ENCODE measurements at regions not wholly inside any gene's neighbourhood (a gene's known extent, or its start where the extent isn't known, plus 50 kb on each side); places are given as distances from the start of the nearest gene placed in this dataset.

- 95 to 96% methylated on average over 7 of the region's 7 CpGs for WGBS, 2 donors
- H3K27me3 ChIP-seq (ENCODE audit: control insufficient read depth in 1 of 2, insufficient read depth in 2 of 2, low read length in 1 of 2), result no peaks in the 10 kb centered on the region
- intact Hi-C loops (cut with DNase I), result no loop called here
- no peak overlapping the region for H3K27ac ChIP-seq (ENCODE audit: low read depth in 1 of 2, low read length in 2 of 2)
- no peaks in the 10 kb centered on the region for H3K4me1 ChIP-seq (ENCODE audit: control insufficient read depth in 1 of 2, insufficient read depth in 2 of 2, low read length in 2 of 2)
- DNase-seq, result no peak
- no peak for ATAC-seq (ENCODE audit: low FRiP score)
- no peaks in the 10 kb centered on the region for H3K9me3 ChIP-seq (ENCODE audit: control insufficient read depth, low read length)
- H3K36me3 ChIP-seq (ENCODE audit: control insufficient read depth in 1 of 2, insufficient read depth in 2 of 2, low read length in 1 of 2), result no peaks in the 10 kb centered on the region
- H3K4me3 ChIP-seq (ENCODE audit: low read length in 2 of 2), result no peak overlapping the region
Observed at GRCh38 chr12:115618105-115618504, 659.4 kb downstream of the MED13L start.

DNA sequence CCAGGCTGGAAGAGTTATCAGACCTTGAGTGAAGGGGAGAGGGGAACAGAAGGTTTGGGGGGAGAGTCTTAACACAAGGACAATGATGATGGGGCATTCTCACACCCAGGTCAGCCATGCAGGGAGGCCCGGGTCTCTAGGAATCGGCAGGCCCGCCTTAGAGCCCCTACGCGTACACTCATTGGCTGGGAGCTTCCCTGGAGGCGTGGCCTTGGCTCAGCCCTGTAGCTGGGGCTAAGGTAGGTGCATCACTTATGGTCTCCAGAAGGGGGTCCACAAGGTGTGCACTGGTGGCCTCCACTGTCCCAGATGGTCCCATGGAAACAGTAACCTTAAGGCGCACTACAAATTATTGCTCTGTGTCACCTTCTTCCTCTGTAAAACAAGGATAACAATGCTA, 660.1 kb downstream of the MED13L start:
- DNase-seq (no peak), ATAC-seq (ENCODE audit: low FRiP score) (no peak)
- intact Hi-C loops (cut with DNase I), result no loop called here
- Histone ChIP-seq H3K36me3 (ENCODE audit: control insufficient read depth in 1 of 2, insufficient read depth in 2 of 2, low read length in 1 of 2) (no peaks in the 10 kb centered on the region), H3K27me3 (ENCODE audit: control insufficient read depth in 1 of 2, insufficient read depth in 2 of 2, low read length in 1 of 2) (no peaks in the 10 kb centered on the region), H3K9me3 (ENCODE audit: control insufficient read depth, low read length) (no peaks in the 10 kb centered on the region), H3K4me1 (ENCODE audit: control insufficient read depth in 1 of 2, insufficient read depth in 2 of 2, low read length in 2 of 2) (no peaks in the 10 kb centered on the region), H3K4me3 (ENCODE audit: low read length in 2 of 2) (no peak overlapping the region), H3K27ac (ENCODE audit: low read depth in 1 of 2, low read length in 2 of 2) (no peak overlapping the region)
- 89 to 95% methylated on average over 7 of the region's 7 CpGs for WGBS, 2 donors

- Histone ChIP-seq H3K4me3 (ENCODE audit: low read length in 2 of 2) (no peak overlapping the region), H3K27me3 (ENCODE audit: control insufficient read depth in 1 of 2, insufficient read depth in 2 of 2, low read length in 1 of 2) (no peaks in the 10 kb centered on the region), H3K4me1 (ENCODE audit: control insufficient read depth in 1 of 2, insufficient read depth in 2 of 2, low read length in 2 of 2) (no peaks in the 10 kb centered on the region), H3K9me3 (ENCODE audit: control insufficient read depth, low read length) (no peaks in the 10 kb centered on the region), H3K27ac (ENCODE audit: low read depth in 1 of 2, low read length in 2 of 2) (no peak overlapping the region), H3K36me3 (ENCODE audit: control insufficient read depth in 1 of 2, insufficient read depth in 2 of 2, low read length in 1 of 2) (no peaks in the 10 kb centered on the region)
- 2 to 12% methylated on average over 5 of the region's 5 CpGs for WGBS, 2 donors
- peak in 1 of 2 donors; percentile 49 for DNase-seq
- ATAC-seq (ENCODE audit: low FRiP score), result no peak
- intact Hi-C loops (cut with DNase I), result no loop called here
Observed at GRCh38 chr12:115611477-115611876, 666.0 kb downstream of the MED13L start.

GRCh38 chr12:115609347-115609746, 668.1 kb downstream of the MED13L start:
- no peak overlapping the region for H3K4me3 ChIP-seq (ENCODE audit: low read length in 2 of 2)
- 93 to 95% methylated on average over 1 of the region's 1 CpG for whole genome bisulfite sequencing, 2 donors

GRCh38 chr12:115606040-115606439, 671.5 kb downstream of the MED13L start:
- DNase-seq (no peak), ATAC-seq (ENCODE audit: low FRiP score) (no peak)
- Histone ChIP-seq H3K27me3 (ENCODE audit: control insufficient read depth in 1 of 2, insufficient read depth in 2 of 2, low read length in 1 of 2) (no peaks in the 10 kb centered on the region), H3K27ac (ENCODE audit: low read depth in 1 of 2, low read length in 2 of 2) (no peak overlapping the region), H3K9me3 (ENCODE audit: control insufficient read depth, low read length) (no peaks in the 10 kb centered on the region), H3K4me1 (ENCODE audit: control insufficient read depth in 1 of 2, insufficient read depth in 2 of 2, low read length in 2 of 2) (no peaks in the 10 kb centered on the region), H3K4me3 (ENCODE audit: low read length in 2 of 2) (no peak overlapping the region), H3K36me3 (ENCODE audit: control insufficient read depth in 1 of 2, insufficient read depth in 2 of 2, low read length in 1 of 2) (no peaks in the 10 kb centered on the region)
- 34 to 41% methylated on average over 17 of the region's 17 CpGs for WGBS, 2 donors
- intact Hi-C loops (cut with DNase I), result no loop called here

More at GRCh38 chr12:115609347-115609746, 668.1 kb downstream of the MED13L start:
- Histone ChIP-seq H3K4me1 (ENCODE audit: control insufficient read depth in 1 of 2, insufficient read depth in 2 of 2, low read length in 2 of 2) (no peaks in the 10 kb centered on the region), H3K27me3 (ENCODE audit: control insufficient read depth in 1 of 2, insufficient read depth in 2 of 2, low read length in 1 of 2) (no peaks in the 10 kb centered on the region), H3K36me3 (ENCODE audit: control insufficient read depth in 1 of 2, insufficient read depth in 2 of 2, low read length in 1 of 2) (no peaks in the 10 kb centered on the region), H3K9me3 (ENCODE audit: control insufficient read depth, low read length) (no peaks in the 10 kb centered on the region), H3K27ac (ENCODE audit: low read depth in 1 of 2, low read length in 2 of 2) (no peak overlapping the region)
- no peak for DNase-seq
- ATAC-seq (ENCODE audit: low FRiP score), result no peak
- intact Hi-C loops (cut with DNase I), result no loop called here

- no peak for ATAC-seq (ENCODE audit: low FRiP score)
- no peak overlapping the region for H3K4me3 ChIP-seq (ENCODE audit: low read length in 2 of 2)
Observed at GRCh38 chr12:115598871-115599811, 678.4 kb downstream of the MED13L start.

DNA sequence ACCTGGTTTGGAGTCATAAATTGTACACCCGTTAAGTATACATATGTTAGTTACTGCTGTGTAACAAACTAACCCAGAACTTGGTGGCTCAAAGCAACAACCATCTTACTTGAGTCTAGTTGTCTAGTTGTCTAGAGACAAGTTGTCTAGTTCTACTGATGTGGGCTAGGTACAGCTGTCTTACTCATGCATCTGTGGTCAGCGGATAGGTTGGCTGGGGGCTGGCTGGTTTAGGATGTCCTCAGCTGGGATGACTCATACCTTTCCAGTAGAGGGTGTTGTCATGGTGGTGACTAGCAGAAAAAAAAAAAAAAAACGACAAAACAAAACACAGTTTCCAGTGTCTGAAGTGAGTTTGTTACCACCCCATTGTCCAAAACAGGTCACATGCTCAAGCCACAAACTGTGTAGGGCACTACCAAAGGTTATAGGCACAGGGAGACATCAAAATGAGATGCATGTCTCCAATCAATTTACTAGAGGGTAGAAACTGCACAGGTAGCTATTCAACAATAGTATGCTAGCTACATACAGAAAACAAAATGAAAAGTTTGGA, 680.3 kb downstream of the MED13L start:
- Histone ChIP-seq H3K36me3 (ENCODE audit: control insufficient read depth in 1 of 2, insufficient read depth in 2 of 2, low read length in 1 of 2) (no peaks in the 10 kb centered on the region), H3K27me3 (ENCODE audit: control insufficient read depth in 1 of 2, insufficient read depth in 2 of 2, low read length in 1 of 2) (no peaks in the 10 kb centered on the region), H3K27ac (ENCODE audit: low read depth in 1 of 2, low read length in 2 of 2) (no peak overlapping the region), H3K4me1 (ENCODE audit: control insufficient read depth in 1 of 2, insufficient read depth in 2 of 2, low read length in 2 of 2) (no peaks in the 10 kb centered on the region), H3K4me3 (ENCODE audit: low read length in 2 of 2) (no peak overlapping the region), H3K9me3 (ENCODE audit: control insufficient read depth, low read length) (no peaks in the 10 kb centered on the region)
- intact Hi-C loops (cut with DNase I), result no loop called here
- WGBS, 2 donors, result 68 to 79% methylated on average over 3 of the region's 3 CpGs
- no peak for DNase-seq
- ATAC-seq (ENCODE audit: low FRiP score), result no peak

More at GRCh38 chr12:115598871-115599811, 678.4 kb downstream of the MED13L start:
- Histone ChIP-seq H3K27ac (ENCODE audit: low read depth in 1 of 2, low read length in 2 of 2) (no peak overlapping the region), H3K4me1 (ENCODE audit: control insufficient read depth in 1 of 2, insufficient read depth in 2 of 2, low read length in 2 of 2) (no peaks in the 10 kb centered on the region), H3K36me3 (ENCODE audit: control insufficient read depth in 1 of 2, insufficient read depth in 2 of 2, low read length in 1 of 2) (no peaks in the 10 kb centered on the region), H3K27me3 (ENCODE audit: control insufficient read depth in 1 of 2, insufficient read depth in 2 of 2, low read length in 1 of 2) (no peaks in the 10 kb centered on the region), H3K9me3 (ENCODE audit: control insufficient read depth, low read length) (no peaks in the 10 kb centered on the region)
- no peak for DNase-seq
- intact Hi-C loops (cut with DNase I), result no loop called here
- WGBS, 2 donors, result 9 to 13% methylated on average over 42 to 43 of the region's 43 CpGs

GRCh38 chr12:115588131-115588530, 689.4 kb downstream of the MED13L start:
- H3K27me3 ChIP-seq (ENCODE audit: control insufficient read depth in 1 of 2, insufficient read depth in 2 of 2, low read length in 1 of 2), result no peaks in the 10 kb centered on the region
- DNase-seq (no peak), ATAC-seq (ENCODE audit: low FRiP score) (no peak)
- H3K27ac ChIP-seq (ENCODE audit: low read depth in 1 of 2, low read length in 2 of 2), result no peak overlapping the region
- WGBS, 2 donors, result 69 to 72% methylated on average over 9 of the region's 9 CpGs
- H3K36me3 ChIP-seq (ENCODE audit: control insufficient read depth in 1 of 2, insufficient read depth in 2 of 2, low read length in 1 of 2), result no peaks in the 10 kb centered on the region
- H3K4me3 ChIP-seq (ENCODE audit: low read length in 2 of 2), result no peak overlapping the region
- no peaks in the 10 kb centered on the region for H3K9me3 ChIP-seq (ENCODE audit: control insufficient read depth, low read length)
- H3K4me1 ChIP-seq (ENCODE audit: control insufficient read depth in 1 of 2, insufficient read depth in 2 of 2, low read length in 2 of 2), result no peaks in the 10 kb centered on the region
- intact Hi-C loops (cut with DNase I), result no loop called here

DNA sequence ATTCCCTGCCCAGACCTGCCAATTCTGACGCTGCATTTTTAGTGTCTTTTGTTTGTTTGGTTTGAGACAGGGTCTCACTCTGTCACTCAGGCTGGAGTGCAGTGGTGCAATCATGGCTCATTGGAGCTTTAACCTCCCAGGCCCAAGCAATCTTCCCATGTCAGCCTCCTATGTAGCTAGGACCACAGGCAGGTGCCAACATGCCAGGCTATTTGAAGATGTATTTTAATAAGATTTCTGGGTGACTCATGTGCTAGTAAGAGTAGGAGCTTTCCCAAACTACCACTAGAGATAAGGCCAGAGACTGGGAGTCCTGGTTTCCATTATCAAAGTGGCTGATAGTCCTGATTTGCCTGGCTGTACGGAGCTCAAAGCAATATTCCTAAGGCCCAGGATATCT, 693.3 kb downstream of the MED13L start:
- intact Hi-C loops (cut with DNase I), result no loop called here
- ATAC-seq (ENCODE audit: low FRiP score) (no peak), DNase-seq (no peak)
- Histone ChIP-seq H3K27ac (ENCODE audit: low read depth in 1 of 2, low read length in 2 of 2) (no peak overlapping the region), H3K4me1 (ENCODE audit: control insufficient read depth in 1 of 2, insufficient read depth in 2 of 2, low read length in 2 of 2) (no peaks in the 10 kb centered on the region), H3K36me3 (ENCODE audit: control insufficient read depth in 1 of 2, insufficient read depth in 2 of 2, low read length in 1 of 2) (no peaks in the 10 kb centered on the region), H3K9me3 (ENCODE audit: control insufficient read depth, low read length) (no peaks in the 10 kb centered on the region), H3K4me3 (ENCODE audit: low read length in 2 of 2) (no peak overlapping the region), H3K27me3 (ENCODE audit: control insufficient read depth in 1 of 2, insufficient read depth in 2 of 2, low read length in 1 of 2) (no peaks in the 10 kb centered on the region)
- 68 to 71% methylated on average over 2 of the region's 2 CpGs for WGBS, 2 donors

All from aorta (tissue), 5 donors.